Gastroesophageal sphincter (tissue), 3 donors: ENCODE measurements at regions not wholly inside any gene's neighbourhood (a gene's known extent, or its start where the extent isn't known, plus 50 kb on each side); places are given as distances from the start of the nearest gene placed in this dataset.

Source experiments
- CTCF ChIP-seq, 4 experiments: fragments of 200-600 bp in 2 of 4; fragments of 450-650 bp in 2 of 4; sonication (generic) in 1 of 4; IDR thresholded peaks; one replicate each; pipeline ENCODE4 v1.5.1; 2017 to 2019; ENCODE audit warnings: antibody characterized with exemption in 4 of 4, mild to moderate bottlenecking in 2 of 4, moderate library complexity in 2 of 4
- POLR2A ChIP-seq, 2 donors: fragments of 450-650 bp; IDR thresholded peaks; one replicate each; pipeline ENCODE4 v1.6.1; 2017; ENCODE audit warnings: antibody characterized with exemption in 2 of 2, mild to moderate bottlenecking in 2 of 2, moderate library complexity in 1 of 2
- POLR2AphosphoS5 ChIP-seq: sonication (generic); formaldehyde crosslinking; IDR thresholded peaks from one replicate; pipeline ENCODE4 v1.6.1; 2017; ENCODE audit warnings: antibody characterized with exemption

GRCh38 chr2:217254111-217254510, 394.2 kb upstream of the TNP1 start:
- TF ChIP-seq CTCF (IDR thresholded peaks at IDR 0.05) (no peak), POLR2A (IDR thresholded peaks at IDR 0.05) (no peak), POLR2AphosphoS5 (no peak)
